ENCODE measurements at regions not wholly inside any gene's neighbourhood (a gene's known extent, or its start where the extent isn't known, plus 50 kb on each side); places are given as distances from the start of the nearest gene placed in this dataset.

- no peaks in the 10 kb centered on the region for H3K9me3 ChIP-seq (ENCODE audit: low read length)
- no peak overlapping the region for H3K4me3 ChIP-seq (ENCODE audit: low read length)
- no peaks in the 10 kb centered on the region for H3K79me2 ChIP-seq (ENCODE audit: low read length)
- no peak for DNase-seq
- no peak overlapping the region for H3K9ac ChIP-seq (ENCODE audit: low read length)
- H3K9me2 ChIP-seq (replicated peaks; ENCODE audit: insufficient read depth, low read length) = no peaks in the 10 kb centered on the region
- H3K36me3 ChIP-seq (ENCODE audit: insufficient read depth, low read length) = no peaks in the 10 kb centered on the region
- no peak overlapping the region for H3K27ac ChIP-seq (ENCODE audit: low read length)
- H4K20me1 ChIP-seq (ENCODE audit: insufficient read depth, low read depth, low read length) = no peaks in the 10 kb centered on the region
- no peaks in the 10 kb centered on the region for H3K27me3 ChIP-seq (ENCODE audit: low read length)
- H3K4me1 ChIP-seq (ENCODE audit: low read length) = no peaks in the 10 kb centered on the region
- H3K4me2 ChIP-seq (ENCODE audit: low read depth, low read length, poor library complexity, severe bottlenecking) = no peak overlapping the region
- H2AFZ ChIP-seq (ENCODE audit: low read length) = no peak overlapping the region
Observed at GRCh38 chr1:234545517-234546386, 64.2 kb downstream of the IRF2BP2 start.

DNA sequence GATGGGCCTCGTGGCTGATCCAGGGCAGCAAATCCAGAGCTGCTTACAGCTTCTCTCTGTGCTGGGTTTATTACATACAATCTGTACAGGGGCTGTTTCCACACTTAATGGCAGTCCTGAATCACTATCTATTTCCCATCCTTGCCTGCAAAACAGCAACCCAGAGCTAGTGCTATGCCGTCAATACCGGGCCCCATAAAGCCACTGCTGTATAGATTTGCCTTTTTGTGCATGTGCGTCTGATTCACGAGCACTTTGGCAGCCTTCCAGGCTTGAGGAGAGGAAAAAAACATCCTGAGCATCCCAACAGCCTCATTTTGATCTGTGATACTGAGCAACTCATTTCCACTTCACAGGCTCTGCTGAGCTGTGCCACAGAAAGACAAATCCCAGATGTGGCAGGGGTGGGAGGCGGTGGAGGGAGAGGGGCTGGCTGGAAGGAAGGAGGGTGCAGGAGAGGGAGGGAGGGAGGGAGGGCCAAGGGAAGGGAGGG is 65.2 kb upstream of the TARBP1 start:
- no peak overlapping the region for H3K9ac ChIP-seq (ENCODE audit: low read length)
- no peak overlapping the region for H3K4me3 ChIP-seq (ENCODE audit: low read length)
- no peaks in the 10 kb centered on the region for H3K36me3 ChIP-seq (ENCODE audit: insufficient read depth, low read length)
- no peaks in the 10 kb centered on the region for H3K9me2 ChIP-seq (replicated peaks; ENCODE audit: insufficient read depth, low read length)
- DNase-seq = no peak
- H3K27ac ChIP-seq (ENCODE audit: low read length) = no peak overlapping the region
- no peaks in the 10 kb centered on the region for H3K4me1 ChIP-seq (ENCODE audit: low read length)
- H3K79me2 ChIP-seq (ENCODE audit: low read length) = no peaks in the 10 kb centered on the region
- no peaks in the 10 kb centered on the region for H3K27me3 ChIP-seq (ENCODE audit: low read length)
- H3K4me2 ChIP-seq (ENCODE audit: low read depth, low read length, poor library complexity, severe bottlenecking) = no peak overlapping the region
- no peaks in the 10 kb centered on the region for H4K20me1 ChIP-seq (ENCODE audit: insufficient read depth, low read depth, low read length)
- H3K9me3 ChIP-seq (ENCODE audit: low read length) = no peaks in the 10 kb centered on the region
- no peak overlapping the region for H2AFZ ChIP-seq (ENCODE audit: low read length)

GRCh38 chr1:234543442-234544086 is 64.6 kb upstream of the TARBP1 start:
- Histone ChIP-seq H3K36me3 (ENCODE audit: insufficient read depth, low read length) (no peaks in the 10 kb centered on the region), H3K4me2 (ENCODE audit: low read depth, low read length, poor library complexity, severe bottlenecking) (no peak overlapping the region), H4K20me1 (ENCODE audit: insufficient read depth, low read depth, low read length) (no peaks in the 10 kb centered on the region), H3K9ac (ENCODE audit: low read length) (no peak overlapping the region), H3K79me2 (ENCODE audit: low read length) (no peaks in the 10 kb centered on the region), H2AFZ (ENCODE audit: low read length) (no peak overlapping the region), H3K4me1 (ENCODE audit: low read length) (no peaks in the 10 kb centered on the region), H3K9me3 (ENCODE audit: low read length) (no peaks in the 10 kb centered on the region), H3K27ac (ENCODE audit: low read length) (no peak overlapping the region), H3K27me3 (ENCODE audit: low read length) (no peaks in the 10 kb centered on the region), H3K9me2 (replicated peaks; ENCODE audit: insufficient read depth, low read length) (no peaks in the 10 kb centered on the region), H3K4me3 (ENCODE audit: low read length) (no peak overlapping the region)
- DNase-seq = no peak

GRCh38 chr1:234542211-234542850 is 63.4 kb upstream of the TARBP1 start:
- no peaks in the 10 kb centered on the region for H3K36me3 ChIP-seq (ENCODE audit: insufficient read depth, low read length)
- no peak overlapping the region for H3K9ac ChIP-seq (ENCODE audit: low read length)
- no peaks in the 10 kb centered on the region for H3K79me2 ChIP-seq (ENCODE audit: low read length)
- H3K27ac ChIP-seq (ENCODE audit: low read length) = no peak overlapping the region
- H3K4me3 ChIP-seq (ENCODE audit: low read length) = no peak overlapping the region
- H3K9me3 ChIP-seq (ENCODE audit: low read length) = no peaks in the 10 kb centered on the region
- H2AFZ ChIP-seq (ENCODE audit: low read length) = no peak overlapping the region
- no peaks in the 10 kb centered on the region for H3K27me3 ChIP-seq (ENCODE audit: low read length)
- no peak overlapping the region for H3K4me2 ChIP-seq (ENCODE audit: low read depth, low read length, poor library complexity, severe bottlenecking)
- no peaks in the 10 kb centered on the region for H3K9me2 ChIP-seq (replicated peaks; ENCODE audit: insufficient read depth, low read length)
- no peaks in the 10 kb centered on the region for H3K4me1 ChIP-seq (ENCODE audit: low read length)
- no peaks in the 10 kb centered on the region for H4K20me1 ChIP-seq (ENCODE audit: insufficient read depth, low read depth, low read length)
- no peak for DNase-seq

DNA sequence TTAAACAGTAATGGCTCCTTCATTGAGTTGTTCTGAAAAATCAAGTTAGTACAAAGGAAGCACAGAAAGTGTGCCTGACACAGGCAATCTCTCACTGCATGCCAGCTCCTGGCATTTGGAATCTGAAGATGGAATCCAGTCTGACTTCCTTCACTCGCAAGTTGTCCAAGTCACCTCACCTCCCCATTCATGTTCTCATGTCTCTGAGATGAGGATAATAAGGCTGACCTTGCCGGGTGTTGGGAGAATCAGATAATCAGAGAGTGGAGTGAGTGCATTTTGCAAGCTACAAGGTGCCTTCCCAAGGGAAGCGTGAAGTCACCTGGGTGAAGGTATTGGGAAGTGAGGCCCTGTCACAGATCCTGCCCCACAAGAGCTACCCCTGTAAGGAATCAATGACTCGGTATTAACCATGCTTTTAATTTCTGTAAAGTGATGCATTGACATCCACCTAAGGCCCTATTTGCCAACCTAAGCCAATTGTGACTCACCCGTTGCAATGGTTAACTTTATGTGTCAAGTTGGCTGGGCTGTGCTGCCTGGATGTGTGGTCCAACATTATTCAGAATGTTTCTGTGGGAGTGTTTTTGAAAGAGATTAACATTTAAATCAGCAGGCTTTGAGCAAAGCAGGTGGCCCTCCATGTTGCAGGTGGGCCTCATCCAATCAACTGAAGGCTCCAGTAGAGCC is 62.5 kb upstream of the TARBP1 start:
- no peak overlapping the region for H3K9ac ChIP-seq (ENCODE audit: low read length)
- no peak overlapping the region for H3K4me2 ChIP-seq (ENCODE audit: low read depth, low read length, poor library complexity, severe bottlenecking)
- H3K36me3 ChIP-seq (ENCODE audit: insufficient read depth, low read length) = no peaks in the 10 kb centered on the region
- no peaks in the 10 kb centered on the region for H3K4me1 ChIP-seq (ENCODE audit: low read length)
- H3K9me3 ChIP-seq (ENCODE audit: low read length) = no peaks in the 10 kb centered on the region
- DNase-seq = no peak
- H3K27me3 ChIP-seq (ENCODE audit: low read length) = no peaks in the 10 kb centered on the region
- no peaks in the 10 kb centered on the region for H3K9me2 ChIP-seq (replicated peaks; ENCODE audit: insufficient read depth, low read length)
- H2AFZ ChIP-seq (ENCODE audit: low read length) = no peak overlapping the region
- no peaks in the 10 kb centered on the region for H3K79me2 ChIP-seq (ENCODE audit: low read length)
- H3K4me3 ChIP-seq (ENCODE audit: low read length) = no peak overlapping the region
- no peaks in the 10 kb centered on the region for H4K20me1 ChIP-seq (ENCODE audit: insufficient read depth, low read depth, low read length)
- no peak overlapping the region for H3K27ac ChIP-seq (ENCODE audit: low read length)

DNA sequence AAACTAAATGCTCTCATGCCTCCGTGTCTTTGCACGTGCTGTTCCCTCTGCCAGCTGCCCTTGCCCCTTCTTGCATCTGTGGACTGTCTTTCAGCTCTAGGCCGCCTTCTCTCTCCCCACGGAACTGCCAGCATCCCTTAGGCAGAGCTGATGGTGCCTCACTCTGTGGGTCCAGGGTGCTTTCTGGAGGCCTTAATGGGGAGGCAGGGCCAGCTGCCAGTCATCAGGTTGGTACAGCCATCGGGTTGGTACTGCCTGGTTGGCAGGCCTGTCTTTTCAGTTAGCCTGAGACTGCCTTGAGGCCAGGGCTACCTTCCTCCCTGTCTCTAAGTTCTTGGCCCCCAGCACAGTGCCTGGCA is 61.4 kb upstream of the TARBP1 start:
- H3K9ac ChIP-seq (ENCODE audit: low read length) = no peak overlapping the region
- H3K9me3 ChIP-seq (ENCODE audit: low read length) = no peaks in the 10 kb centered on the region
- H3K4me3 ChIP-seq (ENCODE audit: low read length) = no peak overlapping the region
- no peak overlapping the region for H2AFZ ChIP-seq (ENCODE audit: low read length)
- H4K20me1 ChIP-seq (ENCODE audit: insufficient read depth, low read depth, low read length) = no peaks in the 10 kb centered on the region
- no peaks in the 10 kb centered on the region for H3K9me2 ChIP-seq (replicated peaks; ENCODE audit: insufficient read depth, low read length)
- no peaks in the 10 kb centered on the region for H3K36me3 ChIP-seq (ENCODE audit: insufficient read depth, low read length)
- no peaks in the 10 kb centered on the region for H3K4me1 ChIP-seq (ENCODE audit: low read length)
- no peaks in the 10 kb centered on the region for H3K27me3 ChIP-seq (ENCODE audit: low read length)
- no peaks in the 10 kb centered on the region for H3K79me2 ChIP-seq (ENCODE audit: low read length)
- no peak for DNase-seq
- H3K4me2 ChIP-seq (ENCODE audit: low read depth, low read length, poor library complexity, severe bottlenecking) = no peak overlapping the region
- H3K27ac ChIP-seq (ENCODE audit: low read length) = no peak overlapping the region

- Histone ChIP-seq H3K36me3 (ENCODE audit: insufficient read depth, low read length) (no peaks in the 10 kb centered on the region), H3K27me3 (ENCODE audit: low read length) (no peaks in the 10 kb centered on the region), H3K9me2 (replicated peaks; ENCODE audit: insufficient read depth, low read length) (no peaks in the 10 kb centered on the region), H3K4me3 (ENCODE audit: low read length) (no peak overlapping the region), H3K9ac (ENCODE audit: low read length) (no peak overlapping the region), H3K4me1 (ENCODE audit: low read length) (no peaks in the 10 kb centered on the region), H4K20me1 (ENCODE audit: insufficient read depth, low read depth, low read length) (no peaks in the 10 kb centered on the region), H3K9me3 (ENCODE audit: low read length) (no peaks in the 10 kb centered on the region), H3K79me2 (ENCODE audit: low read length) (no peaks in the 10 kb centered on the region), H3K27ac (ENCODE audit: low read length) (no peak overlapping the region), H3K4me2 (ENCODE audit: low read depth, low read length, poor library complexity, severe bottlenecking) (no peak overlapping the region), H2AFZ (ENCODE audit: low read length) (no peak overlapping the region)
- DNase-seq = no peak
Observed at GRCh38 chr1:234539666-234540403, 60.9 kb upstream of the TARBP1 start.
